Stomach (tissue), 8 donors: ENCODE measurements at regions not wholly inside any gene's neighbourhood (a gene's known extent, or its start where the extent isn't known, plus 50 kb on each side); places are given as distances from the start of the nearest gene placed in this dataset.
"Not testable (repeated sequence)": the region's sequence is repeated elsewhere in the genome, so short reads cannot be mapped to it uniquely, and the experiment has no call there.

ENCODE experiments used
- DNase-seq, 2 donors: peaks; one replicate each; pipeline versions ENCODE4 v3.0.0 to v3.0.0-alpha.2; 2013 to 2019
- H3K27ac ChIP-seq, 5 donors: fragments of 200-600 bp in 4 of 5; sonication (generic) in 4 of 5; one replicate each; pipeline ENCODE4 v1.5.1; 2013 to 2019; ENCODE audit warnings: mild to moderate bottlenecking in 1 of 5, moderate library complexity in 1 of 5
- H3K27me3 ChIP-seq, 3 donors: fragments of 200-600 bp; sonication (generic); one replicate each; pipeline ENCODE4 v1.5.1; 2017 to 2019; ENCODE audit warnings: mixed run types in 1 of 3
- H3K36me3 ChIP-seq, 4 donors: fragments of 200-600 bp; sonication (generic); 1 replicate in 3 of 4; 2 replicates in 1 of 4; pipeline ENCODE4 v1.5.1; 2016 to 2019
- H3K4me1 ChIP-seq, 4 donors: fragments of 200-600 bp; sonication (generic); one replicate each; pipeline ENCODE4 v1.5.1; 2016 to 2019
- H3K4me3 ChIP-seq, 4 donors: fragments of 200-600 bp; sonication (generic) in 3 of 4; one replicate each; pipeline ENCODE4 v1.5.1; 2016 to 2019; ENCODE audit warnings: mild to moderate bottlenecking in 1 of 4
- H3K9me3 ChIP-seq, 4 donors: fragments of 200-600 bp; sonication (generic); one replicate each; pipeline ENCODE4 v1.5.1; 2016 to 2019
- CTCF ChIP-seq, 7 experiments: fragments of 450-650 bp in 4 of 7; fragments of 200-600 bp in 3 of 7; sonication (generic) in 3 of 7; IDR thresholded peaks; one replicate each; pipeline ENCODE4 v1.5.1; 2016 to 2019; ENCODE audit warnings: antibody characterized with exemption in 7 of 7, control low read depth in 2 of 7, mild to moderate bottlenecking in 1 of 7
- EP300 ChIP-seq: sonication (generic); formaldehyde crosslinking; IDR thresholded peaks from one replicate; pipeline ENCODE4 v1.6.1; 2017; ENCODE audit warnings: antibody characterized with exemption
- POLR2A ChIP-seq, 4 donors: fragments of 450-650 bp; IDR thresholded peaks; one replicate each; pipeline ENCODE4 v1.6.1; 2016; ENCODE audit warnings: antibody characterized with exemption in 4 of 4, control low read depth in 2 of 4, mild to moderate bottlenecking in 1 of 4, moderate library complexity in 1 of 4
- POLR2AphosphoS5 ChIP-seq, 3 donors: sonication (generic); formaldehyde crosslinking; IDR thresholded peaks; one replicate each; pipeline ENCODE4 v1.6.1; 2016; ENCODE audit warnings: antibody characterized with exemption in 3 of 3
- WGBS, 5 donors: extraction: QIAGEN DNeasy Blood & Tissue Kit in 3 of 5; methylation state at CpG; one replicate each; pipeline versions ENCODE4 v1.1.5 to v1.1.7; 2013 to 2018; 5-methylcytosine and 5-hydroxymethylcytosine counted together
- intact Hi-C: fragments of 100-400 bp; cut with DNase I; formaldehyde crosslinking; loops from one replicate; pipeline ENCODE4 v1.15.1; 2023; ENCODE audit warnings: low total_unique reads
- donor health status: healthy with polysubstance abuse.
- donor health status: Bipolar disorder and iron deficiency.
- donor health status: healthy.

- intact Hi-C loops: no loop called here
- no peaks in the 10 kb centered on the region for H3K27me3 ChIP-seq
- H3K27ac ChIP-seq: no peak overlapping the region
- H3K4me1 ChIP-seq: no peaks in the 10 kb centered on the region
- H3K9me3 ChIP-seq: no peaks in the 10 kb centered on the region
- no peak for TF ChIP-seq POLR2A (IDR thresholded peaks at IDR 0.05)
- TF ChIP-seq POLR2AphosphoS5 (IDR thresholded peaks at IDR 0.05): no peak
- no peak for TF ChIP-seq CTCF (IDR thresholded peaks at IDR 0.05)
- TF ChIP-seq EP300: no peak
- H3K36me3 ChIP-seq: no peaks in the 10 kb centered on the region
- no peak overlapping the region for H3K4me3 ChIP-seq
- DNase-seq: no peak
Measured at GRCh38 chrX:51257490-51257889, 75.1 kb upstream of the NUDT10 start.

GRCh38 chrX:51262271-51262670 lies 70.4 kb upstream of the NUDT10 start:
- H3K27me3 ChIP-seq, H3K9me3 ChIP-seq, H3K4me1 ChIP-seq, intact Hi-C loops, H3K36me3 ChIP-seq, H3K27ac ChIP-seq, H3K4me3 ChIP-seq, DNase-seq: not testable (repeated sequence)
- 70 to 83% (median 74%) methylated on average over 8 to 13 of the region's 13 CpGs for WGBS, 5 donors

GRCh38 chrX:51272638-51273037 lies 60.0 kb upstream of the NUDT10 start:
- Histone ChIP-seq H3K9me3 (no peaks in the 10 kb centered on the region), H3K4me1 (no peaks in the 10 kb centered on the region), H3K4me3 (no peak overlapping the region), H3K27me3 (no peaks in the 10 kb centered on the region), H3K27ac (no peak overlapping the region), H3K36me3 (no peaks in the 10 kb centered on the region)
- intact Hi-C loops: no loop called here
- 43 to 82% (median 69%) methylated on average over 2 of the region's 2 CpGs for WGBS, 5 donors
- TF ChIP-seq POLR2AphosphoS5 (IDR thresholded peaks at IDR 0.05): no peak
- no peak for TF ChIP-seq CTCF (IDR thresholded peaks at IDR 0.05)
- no peak for TF ChIP-seq POLR2A (IDR thresholded peaks at IDR 0.05)
- no peak for TF ChIP-seq EP300
- DNase-seq: no peak

GRCh38 chrX:51281758-51282318 lies 50.8 kb upstream of the NUDT10 start:
- TF ChIP-seq POLR2AphosphoS5 (IDR thresholded peaks at IDR 0.05) (no peak), EP300 (no peak), CTCF (IDR thresholded peaks at IDR 0.05) (no peak), POLR2A (IDR thresholded peaks at IDR 0.05) (no peak)
- no peak overlapping the region for H3K4me3 ChIP-seq
- intact Hi-C loops: no loop called here
- H3K27me3 ChIP-seq: peaks cover 0 to 3% (median 0%) of the 10 kb centered on the region in 3 donors
- H3K4me1 ChIP-seq: no peaks in the 10 kb centered on the region
- H3K27ac ChIP-seq: no peak overlapping the region
- no peaks in the 10 kb centered on the region for H3K36me3 ChIP-seq
- peaks cover 0 to 5% (median 0%) of the 10 kb centered on the region in 4 donors for H3K9me3 ChIP-seq
- 65 to 83% (median 73%) methylated on average over 5 to 6 of the region's 6 CpGs for WGBS, 5 donors
- DNase-seq: no peak
